Right lung (tissue), 2 donors: ENCODE measurements at regions not wholly inside any gene's neighbourhood (a gene's known extent, or its start where the extent isn't known, plus 50 kb on each side); places are given as distances from the start of the nearest gene placed in this dataset.

Experiments
- DNase-seq, 2 donors: peaks; one replicate each; pipeline ENCODE4 v3.0.0-alpha.2; 2013

DNA sequence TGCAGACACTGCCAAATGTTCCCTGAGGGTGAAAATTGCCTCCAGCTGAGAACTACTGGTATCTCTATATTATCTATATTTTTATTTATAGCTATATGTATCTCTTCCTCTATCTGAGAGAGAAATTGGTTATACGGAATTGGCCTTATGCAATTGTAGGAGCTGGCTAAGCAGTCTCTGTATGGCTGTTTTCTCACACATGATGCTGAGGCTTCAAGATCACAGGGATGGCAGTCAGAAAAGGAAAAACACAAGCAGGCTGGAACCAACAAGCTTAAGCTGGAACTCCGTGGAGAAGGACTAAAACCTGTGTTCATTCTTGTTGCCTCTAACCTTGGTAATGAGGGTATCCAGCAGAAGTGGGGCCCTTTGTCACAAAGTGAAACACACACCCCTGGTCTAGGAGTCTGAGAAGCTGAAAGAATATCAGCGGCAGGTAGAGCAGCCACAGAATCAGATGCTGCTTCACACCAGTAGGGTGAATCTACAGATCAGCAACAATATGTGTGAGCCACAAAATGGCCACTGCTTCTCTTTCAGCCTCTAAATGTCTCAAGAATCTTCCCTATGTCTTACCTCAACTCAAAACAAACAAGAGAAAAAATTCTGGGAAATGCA lies 166.5 kb upstream of the PPP1R2C start:
- no peak for DNase-seq

DNA sequence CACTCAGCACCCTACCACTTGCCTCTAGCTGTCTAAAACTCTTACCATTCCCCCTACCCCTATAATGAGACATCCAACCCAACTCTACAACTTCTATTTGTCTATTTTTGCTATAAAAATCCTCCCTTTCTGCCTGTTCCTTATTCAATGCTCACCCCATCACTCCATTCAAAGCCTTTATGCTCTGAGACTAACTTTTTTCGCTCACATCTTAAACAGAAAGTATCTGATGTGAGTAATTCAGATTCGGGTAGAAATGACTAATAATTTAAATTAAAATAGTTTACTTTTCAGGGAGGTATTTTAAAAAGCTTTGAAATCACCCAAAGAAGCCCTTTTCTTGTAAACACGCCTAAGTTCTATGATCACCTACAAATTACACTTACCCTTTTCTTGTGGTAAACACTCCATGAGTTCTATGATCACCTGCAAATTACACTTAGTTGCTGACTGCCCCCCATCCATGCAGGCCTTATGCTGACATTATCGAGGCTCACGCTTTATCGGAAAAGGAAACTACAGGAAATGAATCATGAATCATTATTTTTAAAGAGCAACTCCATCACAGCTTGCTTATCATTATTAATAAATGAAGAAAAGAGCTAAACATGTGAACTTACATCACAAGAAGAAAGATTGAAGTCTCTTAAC lies 168.7 kb upstream of the PPP1R2C start:
- DNase-seq, result no peak

DNA sequence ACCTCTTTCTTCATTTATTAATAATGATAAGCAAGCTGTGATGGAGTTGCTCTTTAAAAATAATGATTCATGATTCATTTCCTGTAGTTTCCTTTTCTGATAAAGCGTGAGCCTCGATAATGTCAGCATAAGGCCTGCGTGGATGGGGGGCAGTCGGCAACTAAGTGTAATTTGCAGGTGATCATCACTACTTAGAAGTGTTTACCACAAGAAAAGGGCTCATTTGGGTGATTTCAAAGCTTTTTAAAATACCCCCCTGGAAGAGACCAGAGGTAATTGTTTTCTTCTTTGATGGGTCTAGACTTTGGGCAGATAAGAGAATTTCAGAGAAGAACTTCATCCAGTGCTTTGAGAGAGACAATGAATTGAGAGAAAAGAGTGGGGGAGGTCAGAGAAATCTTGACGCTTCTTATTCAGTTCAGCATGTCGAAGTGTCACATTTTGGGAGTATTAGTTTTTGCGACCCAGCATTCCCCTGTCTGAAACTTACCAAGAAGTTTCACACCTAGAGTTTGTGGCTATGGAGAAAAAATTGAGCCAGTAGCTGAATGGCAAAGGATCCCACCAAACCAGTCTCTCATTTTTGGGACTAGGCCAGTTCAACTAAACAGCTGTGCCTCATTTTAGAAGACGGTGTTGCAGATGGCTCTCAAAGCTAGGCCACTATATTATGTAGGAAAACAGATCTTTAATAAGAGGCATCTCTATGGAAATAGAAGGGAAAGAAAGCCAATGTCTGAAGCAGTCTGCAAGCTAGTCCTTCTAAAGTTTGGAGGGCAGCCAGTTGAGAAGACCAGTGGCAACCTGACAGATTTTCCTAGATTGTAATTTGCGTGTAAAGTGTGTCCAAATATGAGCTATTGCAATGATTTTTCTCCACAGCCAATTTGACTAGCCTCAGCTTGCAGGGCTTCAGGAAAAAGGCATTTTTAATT lies 171.0 kb upstream of the PPP1R2C start:
- DNase-seq, result peak; percentile 28 to 32

DNA sequence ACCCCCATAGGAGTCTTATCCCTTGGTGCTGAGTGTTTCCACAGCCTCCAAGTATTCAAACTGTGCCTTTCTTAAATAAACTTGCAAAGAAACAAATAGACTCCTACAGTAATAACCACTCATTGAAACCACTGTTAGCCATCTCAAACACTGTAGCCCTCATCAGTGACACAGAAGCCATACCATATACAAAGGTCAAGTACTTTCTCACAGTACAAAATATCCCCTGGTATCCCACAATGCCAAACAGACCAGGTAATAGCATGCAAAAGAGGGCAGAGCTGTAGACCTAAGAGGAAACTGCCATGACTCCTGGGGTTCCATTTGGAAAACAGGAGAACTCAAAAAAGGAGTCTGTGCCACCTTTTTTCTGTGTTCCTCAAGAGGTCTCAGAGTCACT lies 173.8 kb upstream of the PPP1R2C start:
- no peak for DNase-seq

DNA sequence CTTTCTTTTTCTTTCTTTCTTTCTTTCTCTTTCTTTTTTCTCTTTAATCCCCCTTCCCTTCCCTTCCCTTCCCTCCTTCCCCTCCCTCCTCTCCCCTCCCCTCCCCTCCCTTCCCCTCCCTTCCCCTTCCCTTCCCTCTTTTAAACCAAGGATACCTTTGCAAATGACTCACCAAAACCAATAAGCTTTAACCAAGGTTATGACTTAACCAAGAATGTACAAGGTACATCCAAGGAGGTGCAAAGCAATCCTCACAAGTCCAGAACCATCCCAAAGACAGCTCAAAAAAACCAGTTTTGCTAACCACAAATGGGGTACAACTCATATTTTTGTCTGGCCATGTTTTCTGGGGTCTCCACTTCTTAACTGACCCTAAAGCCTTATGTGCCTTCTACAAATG lies 174.7 kb upstream of the PPP1R2C start:
- no peak for DNase-seq

DNA sequence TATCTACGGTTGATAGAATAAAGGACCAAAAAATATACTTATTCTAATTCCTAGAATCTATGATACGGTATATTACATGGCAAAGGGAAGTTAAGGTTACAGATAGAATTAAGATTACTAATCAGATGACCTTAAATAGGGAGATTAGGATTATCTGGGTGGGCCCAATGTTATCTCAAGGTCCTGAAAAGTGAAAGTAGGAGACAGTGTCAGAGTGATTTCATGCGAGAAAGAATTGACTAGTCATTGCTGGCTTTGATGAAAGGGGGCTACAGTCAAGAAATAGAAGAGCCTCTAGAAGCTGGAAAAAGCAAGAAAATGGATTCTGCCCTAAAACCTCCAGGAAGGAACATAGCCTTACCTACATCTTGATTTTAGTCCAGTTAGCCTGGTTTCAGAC lies 176.9 kb upstream of the PPP1R2C start:
- no peak for DNase-seq

DNA sequence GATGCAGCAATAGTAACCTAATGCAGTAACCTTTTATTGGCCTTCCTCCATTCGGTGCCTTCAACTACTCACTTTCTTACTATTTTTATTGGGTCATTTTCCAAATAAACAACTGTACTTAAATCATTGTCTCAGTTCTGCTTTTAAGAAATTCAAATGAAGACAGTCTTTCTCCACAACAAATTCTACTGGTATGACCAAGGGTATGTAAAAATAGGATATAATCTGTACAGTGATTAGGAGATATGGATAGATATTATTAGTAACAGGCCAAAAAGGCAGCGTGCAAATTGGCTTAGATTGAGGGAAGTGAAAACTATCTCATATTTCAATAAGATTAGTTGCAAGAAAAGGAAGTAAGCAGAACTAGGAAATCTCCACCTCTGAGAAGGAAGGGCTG lies 177.4 kb upstream of the PPP1R2C start:
- no peak for DNase-seq

DNA sequence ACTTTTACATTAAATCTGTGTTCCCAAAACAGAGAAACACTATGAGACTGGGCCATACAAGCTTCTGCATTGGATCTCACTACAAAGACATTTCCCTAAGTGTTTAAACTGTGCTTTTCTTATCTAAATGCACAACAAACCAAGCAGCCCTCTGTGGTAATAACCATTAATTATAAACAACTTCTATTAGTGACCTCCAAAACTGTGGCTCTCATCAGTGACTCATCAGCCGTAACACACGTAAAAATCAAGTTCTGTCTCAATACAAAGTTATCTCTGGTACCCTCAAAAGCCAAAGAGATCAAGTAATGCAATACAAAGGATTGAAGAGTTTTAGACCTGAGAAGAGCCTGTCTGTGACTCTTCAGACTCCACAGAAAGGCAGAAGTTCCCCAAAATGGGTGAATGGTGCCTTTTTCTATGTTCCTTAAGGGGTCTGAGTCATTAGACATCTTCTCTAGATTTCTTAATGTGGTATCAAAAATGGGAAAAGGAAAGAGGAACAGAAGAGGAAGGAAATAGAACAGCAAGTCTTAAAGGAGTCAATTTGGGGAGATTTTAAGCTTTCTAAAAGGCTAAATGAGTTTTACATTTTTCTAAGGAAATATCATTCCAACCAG lies 189.8 kb upstream of the PPP1R2C start:
- DNase-seq, result no peak

DNA sequence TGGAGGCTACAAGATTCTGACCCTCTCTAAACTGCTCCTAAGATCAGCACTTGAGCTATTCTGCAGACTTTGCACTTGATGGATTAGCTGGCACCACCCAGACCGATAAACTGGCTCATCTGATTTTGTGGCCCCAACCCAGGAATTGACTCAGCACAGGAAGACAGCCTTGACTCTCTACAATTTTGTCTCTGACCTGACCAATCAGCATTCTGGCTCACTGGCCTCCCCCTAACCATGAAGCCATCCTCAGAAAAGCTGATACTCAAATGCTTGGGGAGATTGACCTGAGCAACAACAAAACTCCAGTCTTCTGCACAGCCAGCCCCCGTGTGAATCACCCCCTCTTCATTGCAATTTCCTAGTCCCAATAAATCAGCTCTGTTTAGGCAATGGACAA lies 195.4 kb upstream of the PPP1R2C start:
- no peak for DNase-seq

DNA sequence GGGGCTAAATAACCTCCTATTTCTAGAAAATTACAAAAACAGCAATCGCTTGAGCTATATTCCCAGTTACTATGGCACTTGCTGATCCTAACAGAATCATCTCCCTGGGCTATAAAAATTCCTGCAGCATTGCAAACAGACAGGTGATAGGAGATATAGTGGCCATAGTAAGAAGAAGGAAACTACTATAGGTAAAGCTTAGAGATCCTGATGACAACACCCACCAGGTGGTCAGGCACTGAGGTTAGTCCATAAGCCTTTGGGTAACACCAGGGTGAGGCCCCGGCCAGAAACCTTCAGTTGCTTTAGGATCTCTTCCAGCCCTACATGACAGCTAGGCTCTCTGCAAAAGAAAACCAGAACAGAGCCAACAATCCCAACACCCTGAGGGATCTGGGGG lies 197.9 kb upstream of the PPP1R2C start:
- DNase-seq, result no peak

DNA sequence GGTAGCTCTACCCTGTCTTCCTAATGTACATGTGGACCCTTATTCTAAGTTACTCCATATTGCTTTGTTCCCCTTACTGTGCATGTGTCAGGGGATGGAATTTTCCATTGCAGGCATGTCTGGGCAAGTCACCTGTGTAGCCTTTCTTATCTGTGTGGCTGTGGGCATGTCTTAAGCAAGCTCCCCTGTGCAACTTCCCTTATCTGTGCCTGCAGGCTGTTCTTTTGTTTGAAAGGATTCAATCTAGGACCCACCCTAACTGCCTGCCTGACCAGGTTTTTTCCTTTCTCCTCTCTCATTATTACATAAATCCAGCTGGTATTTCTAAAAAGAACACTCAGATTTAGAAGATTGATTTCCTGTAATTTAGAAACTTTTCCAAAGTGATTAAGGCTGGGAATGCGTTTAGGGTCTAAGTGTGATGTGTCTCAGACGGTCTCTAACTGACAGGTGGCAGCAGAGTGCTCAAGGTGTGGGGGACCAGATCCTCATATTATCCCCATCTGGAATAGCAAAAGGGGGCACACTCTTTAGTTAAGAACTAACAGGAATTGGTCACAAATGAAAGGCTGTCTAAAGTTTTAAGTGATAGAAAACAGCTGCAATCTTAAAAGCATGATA lies 198.9 kb upstream of the PPP1R2C start:
- no peak for DNase-seq

DNA sequence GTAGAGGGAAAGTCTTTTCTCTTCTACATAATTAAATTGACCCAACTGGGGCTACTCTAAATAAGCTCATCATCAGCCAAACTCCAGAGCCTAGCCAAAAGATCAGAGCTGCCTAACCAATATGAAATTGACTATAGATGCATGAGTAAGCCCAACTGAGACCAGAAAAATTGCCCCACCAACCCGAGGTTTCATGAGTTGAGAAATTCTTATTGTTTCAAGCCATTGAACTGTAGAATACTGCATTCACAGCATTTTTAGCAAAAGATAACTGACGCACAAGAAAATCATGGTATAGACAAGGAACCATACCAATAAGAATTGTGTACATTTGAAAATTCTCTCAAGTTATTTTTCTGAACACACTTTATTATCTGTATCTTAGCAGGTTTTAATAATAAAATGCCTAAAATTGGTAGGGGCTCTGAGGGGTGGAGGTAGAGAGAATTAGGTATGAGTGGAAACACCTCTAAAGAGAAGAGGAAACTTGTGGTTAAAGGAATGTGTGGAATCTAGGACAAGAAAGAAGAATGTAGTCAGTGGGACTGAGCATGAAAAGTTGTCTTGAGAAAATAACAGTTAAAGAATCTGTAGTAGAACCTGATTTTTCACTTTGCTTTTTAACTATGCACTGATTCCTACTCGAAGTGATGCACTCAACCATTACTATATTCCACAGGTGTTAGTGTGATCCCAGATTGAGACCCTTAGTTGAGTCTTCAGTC lies 200.9 kb upstream of the PPP1R2C start:
- no peak for DNase-seq

DNA sequence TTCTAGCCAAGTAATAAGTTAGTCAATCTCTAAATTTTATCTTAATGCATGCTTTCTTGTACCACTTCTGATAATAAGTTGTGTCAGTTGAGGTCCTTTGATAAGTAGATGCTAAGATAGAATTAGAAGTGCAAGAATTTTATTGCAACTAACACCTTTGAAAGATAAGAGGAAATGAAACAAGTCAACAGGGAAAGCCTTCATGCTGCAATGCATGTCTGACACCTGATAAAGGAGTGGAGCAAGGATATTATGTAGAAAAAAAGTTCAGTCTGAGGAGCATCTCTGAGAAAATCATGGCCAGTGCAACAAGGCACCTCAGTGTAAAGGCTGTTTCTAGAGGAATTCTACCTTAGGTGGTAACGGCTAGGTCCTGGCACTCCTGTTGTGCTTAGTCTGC lies 210.7 kb upstream of the PPP1R2C start:
- DNase-seq, result no peak

DNA sequence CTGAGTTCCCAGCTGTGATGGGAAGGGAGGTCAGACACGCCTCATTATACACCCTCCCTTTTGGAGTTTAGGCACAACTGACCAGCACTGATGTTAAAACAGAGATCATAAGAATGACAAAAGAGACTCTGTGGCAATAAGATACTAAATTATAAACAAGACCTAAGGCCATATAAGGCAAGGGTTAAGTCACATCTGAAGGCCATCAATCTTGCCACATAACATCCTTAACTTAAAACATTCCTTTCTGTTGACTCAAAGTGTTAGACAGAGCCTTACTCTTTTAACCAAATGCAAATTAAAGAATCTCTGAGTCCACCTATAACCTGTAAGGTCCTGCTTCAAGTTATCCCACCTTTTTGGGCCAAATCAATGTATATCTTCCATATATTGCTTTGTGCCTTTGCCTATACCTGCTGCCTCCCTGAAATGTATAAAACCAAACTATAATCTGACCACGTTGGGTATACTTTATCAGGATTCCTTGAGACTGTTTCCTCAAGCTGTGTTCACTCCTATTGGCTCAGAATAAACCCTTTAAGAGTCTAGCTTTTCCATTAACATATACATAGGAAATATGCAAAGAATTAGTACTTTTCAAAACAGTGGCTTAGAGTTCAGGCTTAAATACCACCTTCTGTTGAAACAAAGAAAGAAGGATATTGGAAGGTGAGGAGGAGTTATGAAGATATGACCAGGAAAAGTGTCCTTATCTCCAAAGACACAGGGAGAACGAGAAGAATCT lies 214.4 kb upstream of the PPP1R2C start:
- DNase-seq, result no peak

DNA sequence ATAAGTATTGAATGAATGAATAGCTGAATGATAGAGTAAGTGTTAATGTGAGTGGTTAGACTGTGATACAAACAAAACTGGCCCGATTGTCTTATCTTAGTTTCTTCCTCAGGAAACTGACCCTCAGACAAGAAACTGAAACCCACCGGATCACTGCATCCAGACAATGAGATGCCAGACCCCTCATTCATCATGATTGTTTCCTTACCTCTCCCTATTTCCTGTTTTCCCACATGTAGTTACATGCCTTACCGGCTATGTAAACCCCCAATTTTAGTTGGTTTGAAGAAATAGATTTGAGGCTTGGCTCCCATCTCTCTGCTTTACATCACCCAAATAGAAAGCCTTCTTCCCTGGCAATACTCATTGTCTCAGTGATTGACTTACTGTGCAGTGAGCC lies 218.9 kb upstream of the PPP1R2C start:
- DNase-seq, result no peak

DNA sequence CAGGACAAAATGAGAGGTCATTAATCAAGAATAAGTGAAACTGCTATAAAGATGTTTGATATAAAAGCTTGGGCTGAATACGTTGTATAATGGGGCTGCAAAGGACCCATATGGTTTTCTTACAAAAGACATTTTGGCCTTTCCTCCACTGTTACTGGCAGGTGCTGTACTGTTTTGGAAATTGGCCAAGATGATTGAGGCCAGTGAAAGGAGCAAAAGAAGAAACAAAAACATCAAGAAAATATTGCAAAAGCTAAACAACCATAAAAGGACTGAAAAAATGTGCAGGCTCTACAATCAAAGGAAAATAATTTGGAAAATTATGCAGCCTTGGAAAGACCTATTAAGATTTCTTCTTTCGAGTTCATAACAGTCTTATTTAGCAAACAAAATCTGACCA lies 222.2 kb upstream of the PPP1R2C start:
- DNase-seq, result no peak

DNA sequence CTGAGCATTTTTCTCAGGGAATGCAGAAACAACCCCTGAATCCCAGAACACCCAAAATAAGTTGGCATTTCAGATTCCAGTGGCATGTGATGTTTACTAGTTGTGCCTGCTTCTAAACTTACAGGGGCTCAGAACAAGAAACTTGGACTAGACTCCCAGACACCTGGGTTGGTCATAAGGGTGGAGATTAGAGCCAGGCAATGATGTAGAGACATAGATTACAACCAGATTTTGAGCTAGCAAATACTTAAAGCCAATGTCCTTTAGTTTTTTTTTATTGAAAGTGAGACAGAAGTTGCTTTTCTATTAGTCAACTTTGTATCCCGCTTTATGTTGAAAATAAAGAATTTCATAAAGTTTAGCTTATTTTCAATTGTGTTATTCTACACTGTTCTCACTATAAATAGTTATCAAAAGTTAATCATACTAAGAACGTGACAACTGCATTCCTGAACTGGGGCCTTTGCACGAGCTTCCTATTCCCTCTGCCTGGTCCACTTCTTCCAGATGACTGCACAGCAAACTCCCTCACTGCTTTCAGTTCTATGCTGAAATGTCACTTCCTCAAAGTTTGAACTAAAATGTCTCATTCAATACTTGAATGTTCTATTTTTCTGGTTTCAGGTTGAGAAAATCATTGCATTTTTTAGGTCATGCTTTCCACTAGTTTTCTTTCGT lies 224.7 kb upstream of the PPP1R2C start:
- DNase-seq, result no peak

DNA sequence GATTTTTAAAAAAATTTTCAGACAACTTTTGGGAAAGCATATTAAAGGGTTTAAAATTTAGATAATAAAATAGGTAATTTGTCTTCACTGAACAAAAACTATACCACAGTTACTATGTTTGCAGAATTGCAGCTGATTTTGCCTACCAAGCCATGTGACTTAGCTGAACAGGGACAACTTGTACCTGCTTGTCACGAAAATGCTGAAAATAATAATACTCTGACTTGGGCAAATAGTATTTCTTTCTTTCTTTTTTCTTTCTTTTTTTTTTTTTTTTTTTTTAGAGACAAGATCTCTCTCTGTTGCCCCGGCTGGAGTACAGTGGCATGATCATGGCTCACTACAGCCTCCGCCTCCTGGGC lies 225.2 kb upstream of the PPP1R2C start:
- no peak for DNase-seq

DNA sequence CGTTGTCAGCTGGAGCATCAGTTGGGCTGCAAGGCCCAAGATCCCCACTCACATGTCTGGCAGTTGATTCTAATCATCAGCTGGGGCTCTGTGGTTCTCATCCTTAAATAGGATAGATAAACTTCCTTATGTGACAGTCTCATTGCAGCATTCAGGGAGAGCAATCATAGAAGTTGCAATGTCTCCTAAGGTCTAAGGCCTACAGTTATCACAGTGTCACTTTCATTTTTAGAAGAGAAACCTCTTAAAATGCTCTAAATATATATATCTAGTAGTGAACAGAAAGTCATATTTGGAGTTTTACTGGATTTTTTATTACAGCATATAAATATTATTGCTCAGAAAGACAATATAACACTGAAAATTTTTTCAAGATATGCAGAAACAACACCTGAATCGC lies 226.0 kb upstream of the PPP1R2C start:
- DNase-seq, result no peak

DNA sequence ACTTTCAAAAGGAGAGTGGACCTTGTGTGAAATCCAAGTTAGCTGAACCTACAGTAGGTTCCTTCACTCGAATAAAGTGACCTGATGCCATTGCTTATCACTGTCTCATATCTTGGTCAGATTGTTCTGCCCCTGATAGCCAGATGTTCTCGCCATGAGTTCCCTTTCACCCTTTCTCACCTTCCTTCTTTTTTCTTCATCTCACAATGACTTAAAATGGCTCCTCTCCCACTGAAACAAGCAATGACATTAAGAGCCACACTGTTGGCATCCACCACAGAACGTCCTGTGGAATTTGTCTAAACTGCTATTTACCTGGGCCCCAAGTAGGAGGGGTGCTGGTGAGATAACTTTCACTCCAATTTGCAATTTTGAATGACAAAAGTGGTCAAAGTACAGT lies 227.6 kb upstream of the PPP1R2C start:
- DNase-seq, result no peak
